Naive thymus-derived CD4-positive, alpha-beta T cell (primary cell): ENCODE measurements at regions not wholly inside any gene's neighbourhood (a gene's known extent, or its start where the extent isn't known, plus 50 kb on each side); places are given as distances from the start of the nearest gene placed in this dataset.
"Not testable (repeated sequence)": the region's sequence is repeated elsewhere in the genome, so short reads cannot be mapped to it uniquely, and the experiment has no call there.

Source experiments
- ATAC-seq: fragments of 150-1000 bp; cut with Tn5 transposase; 2 replicates; pipeline ENCODE4 v1.10.0; 2021; ENCODE audit warnings: mild to moderate bottlenecking, moderate library complexity
- CTCF ChIA-PET: fragments of 350-600 bp; sonication (Branson Sonifier 250); formaldehyde crosslinking; loops from one replicate; lab custom pipeline; 2021; ENCODE audit warnings: antibody characterized with exemption; lab: Charles Lee
- POLR2A ChIA-PET: fragments of 350-600 bp; sonication (Branson Sonifier 250); formaldehyde crosslinking; loops from one replicate; lab custom pipeline; 2021; ENCODE audit warnings: antibody characterized with exemption, inconsistent platforms; lab: Charles Lee
- DNase-seq, 9 donors: peaks; one replicate each; pipeline versions ENCODE4 v3.0.0 to v3.0.0-alpha.2; 2020 to 2022; ENCODE audit warnings: mixed read lengths in 1 of 9
- H3K27ac ChIP-seq: one replicate; pipeline ENCODE4 v1.7.0; 2013; ENCODE audit warnings: mild to moderate bottlenecking, low read depth, low read length, moderate library complexity
- H3K27me3 ChIP-seq, 2 donors: one replicate each; pipeline ENCODE4 v1.7.0; 2013; ENCODE audit warnings: low read length in 2 of 2, mild to moderate bottlenecking in 2 of 2, moderate library complexity in 2 of 2; ENCODE audit not compliant: control insufficient read depth in 2 of 2, insufficient read depth in 2 of 2
- H3K36me3 ChIP-seq, 3 experiments: 1 replicate in 2 of 3; 2 replicates in 1 of 3; pipeline ENCODE4 v1.7.0; 2013; ENCODE audit warnings: low read length in 3 of 3, mild to moderate bottlenecking in 3 of 3, moderate library complexity in 1 of 3; ENCODE audit not compliant: insufficient read depth in 3 of 3, control insufficient read depth in 2 of 3
- H3K4me1 ChIP-seq, 2 donors: one replicate each; pipeline ENCODE4 v1.7.0; 2013; ENCODE audit warnings: low read length in 2 of 2, mild to moderate bottlenecking in 2 of 2, moderate library complexity in 1 of 2; ENCODE audit not compliant: control insufficient read depth in 2 of 2, insufficient read depth in 2 of 2
- H3K4me3 ChIP-seq: 2 replicates; pipeline ENCODE4 v1.7.0; 2013; ENCODE audit warnings: mild to moderate bottlenecking, low read length
- H3K9me3 ChIP-seq, 3 experiments: 1 replicate in 2 of 3; 2 replicates in 1 of 3; pipeline ENCODE4 v1.7.0; 2013; ENCODE audit warnings: low read length in 3 of 3; ENCODE audit not compliant: control insufficient read depth in 2 of 3
- H3K27ac Mint-ChIP-seq, 9 donors: one replicate each; pipeline ENCODE4 v1.8.0; 2020 to 2022; ENCODE audit warnings: mixed read lengths in 9 of 9, mild to moderate bottlenecking in 8 of 9, moderate library complexity in 5 of 9, inconsistent platforms in 2 of 9
- H3K27me3 Mint-ChIP-seq, 5 donors: one replicate each; pipeline ENCODE4 v1.8.0; 2021 to 2022; ENCODE audit warnings: mixed read lengths in 5 of 5, mild to moderate bottlenecking in 1 of 5
- H3K36me3 Mint-ChIP-seq, 5 donors: one replicate each; pipeline ENCODE4 v1.8.0; 2020 to 2022; ENCODE audit warnings: mixed read lengths in 5 of 5, mild to moderate bottlenecking in 3 of 5, inconsistent platforms in 1 of 5
- H3K4me1 Mint-ChIP-seq, 7 donors: one replicate each; pipeline ENCODE4 v1.8.0; 2020 to 2022; ENCODE audit warnings: mixed read lengths in 7 of 7, mild to moderate bottlenecking in 3 of 7, inconsistent platforms in 1 of 7
- H3K4me3 Mint-ChIP-seq, 10 donors: one replicate each; pipeline ENCODE4 v1.8.0; 2020 to 2022; ENCODE audit warnings: mild to moderate bottlenecking in 10 of 10, mixed read lengths in 10 of 10, moderate library complexity in 6 of 10, inconsistent platforms in 2 of 10
- H3K9me3 Mint-ChIP-seq, 11 donors: one replicate each; pipeline ENCODE4 v1.8.0; 2020 to 2022; ENCODE audit warnings: mixed read lengths in 11 of 11, mild to moderate bottlenecking in 4 of 11, inconsistent platforms in 1 of 11, moderate library complexity in 1 of 11
- intact Hi-C, 2 donors: fragments of 100-400 bp; cut with micrococcal nuclease; formaldehyde crosslinking; loops; one replicate each; pipeline ENCODE4 v1.15.1; 2023

DNA sequence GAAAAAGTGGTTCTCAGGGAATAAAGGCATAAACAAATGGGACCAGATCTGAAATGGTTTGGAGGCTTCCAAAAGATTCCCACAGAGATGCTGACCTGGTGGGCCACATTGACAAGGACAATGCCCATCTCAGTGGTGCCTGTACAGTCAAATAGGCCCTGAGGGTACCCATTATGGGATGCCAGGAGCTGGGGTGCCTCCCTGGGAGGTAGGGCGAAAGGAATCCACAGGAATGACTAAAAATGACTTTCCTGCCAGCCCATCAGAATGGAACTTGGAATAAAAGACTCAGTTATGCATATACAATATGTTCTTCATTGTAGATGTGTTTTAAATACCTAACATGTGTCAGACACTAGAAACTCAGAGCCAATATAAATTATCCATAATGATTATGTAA is 248.5 kb downstream of the RNF144A start:
- Mint-ChIP-seq H3K27me3 (peaks cover 0 to 6% (median 0%) of the 10 kb centered on the region in 5 donors), H3K27ac (no peak overlapping the region), H3K4me3 (no peak overlapping the region), H3K4me1 (no peaks in the 10 kb centered on the region), H3K36me3 (peaks cover 0 to 34% (median 11%) of the 10 kb centered on the region in 5 donors), H3K9me3 (peaks cover 0 to 5% (median 0%) of the 10 kb centered on the region in 11 donors)
- no peak overlapping the region for H3K27ac ChIP-seq
- no peaks in the 10 kb centered on the region for H3K9me3 ChIP-seq
- POLR2A ChIA-PET: no interaction called here
- no peak overlapping the region for H3K4me3 ChIP-seq
- no peaks in the 10 kb centered on the region for H3K27me3 ChIP-seq
- no peak for ATAC-seq
- DNase-seq: no peak
- no peaks in the 10 kb centered on the region for H3K4me1 ChIP-seq
- no peaks in the 10 kb centered on the region for H3K36me3 ChIP-seq
- CTCF ChIA-PET: no interaction called here
- intact Hi-C loops: no loop called here

- Histone ChIP-seq H3K4me3 (no peak overlapping the region), H3K4me1 (no peaks in the 10 kb centered on the region), H3K36me3 (no peaks in the 10 kb centered on the region), H3K27ac (no peak overlapping the region), H3K27me3 (no peaks in the 10 kb centered on the region), H3K9me3 (no peaks in the 10 kb centered on the region)
- CTCF ChIA-PET: no interaction called here
- intact Hi-C loops: no loop called here
- H3K27me3 Mint-ChIP-seq: peaks cover 0 to 2% (median 0%) of the 10 kb centered on the region in 5 donors
- H3K27ac Mint-ChIP-seq: no peak overlapping the region
- ATAC-seq: no peak
- H3K4me3 Mint-ChIP-seq: no peak overlapping the region
- no peaks in the 10 kb centered on the region for H3K9me3 Mint-ChIP-seq
- POLR2A ChIA-PET: no interaction called here
- H3K4me1 Mint-ChIP-seq: no peaks in the 10 kb centered on the region
- DNase-seq: no peak
- peaks cover 0 to 43% (median 19%) of the 10 kb centered on the region in 5 donors for H3K36me3 Mint-ChIP-seq
These were observed 250.7 kb downstream of the RNF144A start for GRCh38 chr2:7167801-7168411.

- ChIA-PET POLR2A (no interaction called here), CTCF (no interaction called here)
- ATAC-seq (no peak), DNase-seq (no peak)
- no peaks in the 10 kb centered on the region for H3K27me3 ChIP-seq
- peaks cover 0 to 2% (median 0%) of the 10 kb centered on the region in 5 donors for H3K27me3 Mint-ChIP-seq
- no peaks in the 10 kb centered on the region for H3K36me3 ChIP-seq
- H3K9me3 Mint-ChIP-seq: peaks cover 0 to under 1% (median 0%) of the 10 kb centered on the region in 11 donors
- peaks cover 0 to 38% (median 27%) of the 10 kb centered on the region in 5 donors for H3K36me3 Mint-ChIP-seq
- H3K4me3 Mint-ChIP-seq: no peak overlapping the region
- intact Hi-C loops: no loop called here
- H3K27ac Mint-ChIP-seq: no peak overlapping the region
- no peak overlapping the region for H3K4me3 ChIP-seq
- no peaks in the 10 kb centered on the region for H3K9me3 ChIP-seq
- no peak overlapping the region for H3K27ac ChIP-seq
- no peaks in the 10 kb centered on the region for H3K4me1 ChIP-seq
- H3K4me1 Mint-ChIP-seq: no peaks in the 10 kb centered on the region
These were observed 252.4 kb downstream of the RNF144A start for GRCh38 chr2:7169593-7169992.

DNA sequence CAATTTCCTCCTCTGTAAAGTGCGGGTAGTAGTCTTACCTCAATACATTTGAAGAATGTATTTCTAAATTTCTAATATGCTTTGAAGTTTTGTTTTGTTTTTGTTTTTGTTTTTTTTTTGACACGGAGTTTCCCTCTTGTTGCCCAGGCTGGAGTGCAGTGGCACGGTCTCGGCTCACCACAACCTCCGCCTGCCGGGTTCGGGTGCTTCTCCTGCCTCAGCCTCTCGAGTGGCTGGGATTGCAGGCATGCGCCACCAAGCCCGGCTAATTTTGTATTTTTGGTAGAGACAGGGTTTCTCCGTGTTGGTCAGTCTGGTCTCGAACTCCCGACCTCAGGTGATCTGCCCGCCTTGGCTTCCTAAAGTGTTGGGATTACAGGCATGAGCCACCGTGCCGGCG is 261.8 kb downstream of the RNF144A start:
- H3K9me3 Mint-ChIP-seq, H3K4me3 ChIP-seq, H3K4me1 Mint-ChIP-seq, H3K9me3 ChIP-seq, H3K27ac ChIP-seq, H3K4me3 Mint-ChIP-seq, intact Hi-C loops, H3K4me1 ChIP-seq, DNase-seq, CTCF ChIA-PET, H3K36me3 ChIP-seq, H3K27me3 ChIP-seq, H3K27me3 Mint-ChIP-seq, POLR2A ChIA-PET, H3K27ac Mint-ChIP-seq, ATAC-seq: not testable (repeated sequence)
- peaks cover 0 to 24% (median 9%) of the 10 kb centered on the region in 5 donors for H3K36me3 Mint-ChIP-seq

DNA sequence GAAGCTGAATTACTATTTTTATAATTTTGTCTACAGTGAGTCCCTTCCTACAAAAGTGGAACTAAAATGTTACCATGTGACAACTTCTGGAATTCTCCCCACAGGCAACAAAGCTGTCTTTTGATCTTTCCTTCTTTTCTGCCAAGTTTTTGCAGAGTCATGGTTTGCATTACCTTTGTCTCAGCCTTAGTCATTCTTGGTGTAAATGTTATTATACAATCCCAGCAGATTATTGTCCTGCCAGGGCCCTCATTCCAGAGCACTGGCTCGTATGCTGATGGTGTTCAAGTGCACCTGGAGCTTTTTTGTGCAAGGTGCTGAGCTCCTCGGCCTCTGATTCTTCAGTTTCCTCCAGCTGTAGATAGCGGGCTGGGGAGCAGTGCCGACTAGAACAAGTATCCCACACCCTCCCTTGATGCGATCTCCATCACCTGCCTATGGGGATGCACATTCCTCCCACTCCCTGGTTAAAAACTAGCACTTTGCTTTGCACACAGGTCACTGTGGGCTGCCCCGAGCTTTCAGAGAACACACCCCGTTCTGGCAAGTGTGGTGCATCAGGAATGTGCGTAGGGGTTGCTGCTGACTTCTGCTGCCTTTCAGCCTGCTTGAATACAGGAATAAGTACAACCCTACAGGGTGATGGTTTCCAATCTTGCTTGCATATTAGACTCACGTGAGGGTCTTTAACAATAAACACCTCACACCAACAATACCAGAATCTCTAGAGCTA is 263.6 kb downstream of the RNF144A start:
- peaks cover 0 to 6% (median 0%) of the 10 kb centered on the region in 5 donors for H3K36me3 Mint-ChIP-seq
- POLR2A ChIA-PET: no interaction called here
- no peaks in the 10 kb centered on the region for H3K4me1 ChIP-seq
- H3K4me3 ChIP-seq: no peak overlapping the region
- CTCF ChIA-PET: no interaction called here
- H3K4me1 Mint-ChIP-seq: no peaks in the 10 kb centered on the region
- H3K9me3 Mint-ChIP-seq: peaks cover 0 to 3% (median 0%) of the 10 kb centered on the region in 11 donors
- no peak overlapping the region for H3K4me3 Mint-ChIP-seq
- H3K27ac Mint-ChIP-seq: no peak overlapping the region
- no peak overlapping the region for H3K27ac ChIP-seq
- DNase-seq (no peak), ATAC-seq (no peak)
- intact Hi-C loops: no loop called here
- H3K9me3 ChIP-seq: no peaks in the 10 kb centered on the region
- no peaks in the 10 kb centered on the region for H3K27me3 Mint-ChIP-seq
- no peaks in the 10 kb centered on the region for H3K36me3 ChIP-seq
- no peaks in the 10 kb centered on the region for H3K27me3 ChIP-seq

DNA sequence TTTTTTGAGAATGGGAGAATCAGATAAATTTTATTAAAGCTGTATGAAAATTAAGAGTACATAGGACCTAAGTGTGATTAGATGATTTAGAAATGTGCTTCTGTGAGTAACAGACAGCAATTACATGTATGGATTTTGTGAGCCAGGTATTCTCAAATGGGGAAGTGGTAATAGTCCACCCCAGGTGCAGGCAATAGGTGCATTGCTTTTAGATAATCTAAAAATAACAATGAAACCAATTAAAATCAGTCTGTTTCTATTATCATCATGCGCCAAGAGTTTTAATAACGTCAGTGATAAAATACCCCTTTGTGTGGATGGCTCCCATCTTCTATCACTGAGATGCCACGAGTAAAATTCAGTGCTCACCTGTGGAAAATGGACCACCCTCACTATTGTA is 265.3 kb downstream of the RNF144A start:
- ChIA-PET POLR2A (no interaction called here), CTCF (interaction anchor here (0.6 kb wide), 1 partner anchor 515 kb away, joined by 4 read pairs; no protein-coding TSS in a partner anchor)
- no peak overlapping the region for H3K27ac Mint-ChIP-seq
- Histone ChIP-seq H3K9me3 (no peaks in the 10 kb centered on the region), H3K27me3 (no peaks in the 10 kb centered on the region), H3K4me1 (no peaks in the 10 kb centered on the region), H3K27ac (no peak overlapping the region), H3K4me3 (no peak overlapping the region), H3K36me3 (no peaks in the 10 kb centered on the region)
- peaks cover 0 to 4% (median 0%) of the 10 kb centered on the region in 5 donors for H3K36me3 Mint-ChIP-seq
- DNase-seq: no peak
- peaks cover 0 to 3% (median 0%) of the 10 kb centered on the region in 5 donors for H3K27me3 Mint-ChIP-seq
- H3K4me1 Mint-ChIP-seq: no peaks in the 10 kb centered on the region
- H3K9me3 Mint-ChIP-seq: no peaks in the 10 kb centered on the region
- intact Hi-C loops: no loop called here
- H3K4me3 Mint-ChIP-seq: no peak overlapping the region
- ATAC-seq: no peak

DNA sequence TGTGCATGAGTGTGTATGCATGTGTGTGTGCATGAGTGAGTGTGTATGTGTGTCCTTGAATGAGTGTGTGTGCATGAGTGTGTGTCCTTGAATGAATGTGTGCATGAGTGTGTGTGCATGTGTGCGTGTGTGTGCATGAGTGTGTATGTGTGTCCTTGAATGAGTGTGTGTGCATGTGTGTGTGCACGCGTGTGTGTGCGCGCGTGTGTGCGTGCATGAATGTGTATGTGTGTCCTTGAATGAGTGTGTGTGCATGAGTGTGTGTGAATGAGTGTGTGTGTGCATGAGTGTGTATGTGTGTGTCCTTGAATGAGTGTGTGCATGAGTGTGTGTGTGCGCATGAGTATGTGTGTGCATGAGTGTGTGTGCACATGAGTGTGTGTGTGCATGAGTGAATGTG is 271.9 kb downstream of the RNF144A start:
- H3K36me3 Mint-ChIP-seq: no peaks in the 10 kb centered on the region
- CTCF ChIA-PET: interaction anchor here (0.6 kb wide), 1 partner anchor 14 kb away, joined by 6 read pairs; no protein-coding TSS in a partner anchor
- ATAC-seq: no peak

More for the DNA sequence above, 271.9 kb downstream of the RNF144A start:
- H3K4me1 ChIP-seq: no peaks in the 10 kb centered on the region
- H3K36me3 ChIP-seq: no peaks in the 10 kb centered on the region
- no peaks in the 10 kb centered on the region for H3K9me3 Mint-ChIP-seq
- no peaks in the 10 kb centered on the region for H3K4me1 Mint-ChIP-seq
- intact Hi-C loops: no loop called here
- H3K9me3 ChIP-seq: no peaks in the 10 kb centered on the region
- DNase-seq: no peak
- H3K27me3 Mint-ChIP-seq: peaks cover 0 to 3% (median 0%) of the 10 kb centered on the region in 5 donors
- H3K27ac ChIP-seq: no peak overlapping the region
- no peak overlapping the region for H3K4me3 Mint-ChIP-seq
- no peaks in the 10 kb centered on the region for H3K27me3 ChIP-seq
- no peak overlapping the region for H3K4me3 ChIP-seq
- no peak overlapping the region for H3K27ac Mint-ChIP-seq
- POLR2A ChIA-PET: no interaction called here
